HG03045 (cell line): ENCODE measurements at regions not wholly inside any gene's neighbourhood (a gene's known extent, or its start where the extent isn't known, plus 50 kb on each side); places are given as distances from the start of the nearest gene placed in this dataset.
"Not testable (repeated sequence)": the region's sequence is repeated elsewhere in the genome, so short reads cannot be mapped to it uniquely, and the experiment has no call there.

Experiments used
- ATAC-seq: cut with Tn5 transposase; IDR thresholded peaks from one replicate; pipeline ENCODE4 v1.9.1; 2021; ENCODE audit warnings: mild to moderate bottlenecking, moderate library complexity; ENCODE audit not compliant: unreplicated experiment

- ATAC-seq: no peak
Measured at GRCh38 chr14:70269582-70269981, 80.8 kb upstream of the SLC8A3 start.

GRCh38 chr14:70268760-70269159, 80.0 kb upstream of the SLC8A3 start:
- ATAC-seq: no peak

GRCh38 chr14:70266157-70266556, 77.4 kb upstream of the SLC8A3 start:
- no peak for ATAC-seq

GRCh38 chr14:70265422-70265821, 76.7 kb upstream of the SLC8A3 start:
- ATAC-seq: no peak

- ATAC-seq: no peak
Measured at GRCh38 chr14:70259420-70259819, 70.7 kb upstream of the SLC8A3 start.

- ATAC-seq: no peak
Measured at GRCh38 chr14:70257526-70257925, 68.8 kb upstream of the SLC8A3 start.

GRCh38 chr14:70256601-70257000, 67.8 kb upstream of the SLC8A3 start:
- no peak for ATAC-seq

GRCh38 chr14:70255071-70256057, 66.6 kb upstream of the SLC8A3 start:
- not testable (repeated sequence) for ATAC-seq

GRCh38 chr14:70254476-70254961, 65.8 kb upstream of the SLC8A3 start:
- peak; percentile 64 for ATAC-seq

- not testable (repeated sequence) for ATAC-seq
Measured at GRCh38 chr14:70253547-70253946, 64.8 kb upstream of the SLC8A3 start.

- no peak for ATAC-seq
Measured at GRCh38 chr14:70245026-70245425, 56.3 kb upstream of the SLC8A3 start.

- peak; percentile 86 for ATAC-seq
Measured at GRCh38 chr14:70239802-70240201, 51.1 kb upstream of the SLC8A3 start.

- not testable (repeated sequence) for ATAC-seq
Measured at GRCh38 chr14:70238635-70239034, 49.9 kb upstream of the SLC8A3 start.
